22Rv1 (cell line): ENCODE measurements at regions not wholly inside any gene's neighbourhood (a gene's known extent, or its start where the extent isn't known, plus 50 kb on each side); places are given as distances from the start of the nearest gene placed in this dataset.

Source experiments
- H3K27ac ChIP-seq: fragments of 450-650 bp; 2 replicates; pipeline ENCODE4 v1.5.1; 2017
- ZFX ChIP-seq: fragments of 450-650 bp; IDR thresholded peaks from 2 replicates; pipeline ENCODE4 v1.6.1; 2017; ENCODE audit warnings: antibody characterized with exemption, borderline replicate concordance
- TF ChIP-seq, protein P1 (sequence below): fragments of 450-650 bp; IDR thresholded peaks from 2 replicates; pipeline ENCODE4 v1.5.1; 2017; ENCODE audit warnings: mild to moderate bottlenecking

DNA sequence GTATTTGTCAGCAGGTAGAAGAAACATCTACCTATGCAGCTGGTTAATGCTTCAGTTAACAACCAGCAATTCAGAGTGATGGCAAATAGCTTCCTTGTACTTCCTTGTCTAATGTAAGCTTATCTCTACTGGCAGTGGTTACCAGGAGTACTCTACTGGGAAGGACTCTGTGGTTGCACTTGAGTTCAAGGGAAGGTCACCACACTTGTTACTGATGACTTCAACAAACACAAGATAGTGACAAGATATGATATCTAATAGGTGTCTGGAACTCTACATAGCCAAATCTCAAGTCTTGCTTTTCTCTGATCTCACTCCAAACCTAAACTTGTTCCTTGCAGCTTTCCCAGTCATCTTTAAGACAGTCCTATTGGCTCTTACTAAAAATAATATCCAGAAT lies 1644.9 kb upstream of the TENM3 start:
- H3K27ac ChIP-seq, result no peak overlapping the region
- TF ChIP-seq, protein P1, sequence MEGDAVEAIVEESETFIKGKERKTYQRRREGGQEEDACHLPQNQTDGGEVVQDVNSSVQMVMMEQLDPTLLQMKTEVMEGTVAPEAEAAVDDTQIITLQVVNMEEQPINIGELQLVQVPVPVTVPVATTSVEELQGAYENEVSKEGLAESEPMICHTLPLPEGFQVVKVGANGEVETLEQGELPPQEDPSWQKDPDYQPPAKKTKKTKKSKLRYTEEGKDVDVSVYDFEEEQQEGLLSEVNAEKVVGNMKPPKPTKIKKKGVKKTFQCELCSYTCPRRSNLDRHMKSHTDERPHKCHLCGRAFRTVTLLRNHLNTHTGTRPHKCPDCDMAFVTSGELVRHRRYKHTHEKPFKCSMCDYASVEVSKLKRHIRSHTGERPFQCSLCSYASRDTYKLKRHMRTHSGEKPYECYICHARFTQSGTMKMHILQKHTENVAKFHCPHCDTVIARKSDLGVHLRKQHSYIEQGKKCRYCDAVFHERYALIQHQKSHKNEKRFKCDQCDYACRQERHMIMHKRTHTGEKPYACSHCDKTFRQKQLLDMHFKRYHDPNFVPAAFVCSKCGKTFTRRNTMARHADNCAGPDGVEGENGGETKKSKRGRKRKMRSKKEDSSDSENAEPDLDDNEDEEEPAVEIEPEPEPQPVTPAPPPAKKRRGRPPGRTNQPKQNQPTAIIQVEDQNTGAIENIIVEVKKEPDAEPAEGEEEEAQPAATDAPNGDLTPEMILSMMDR, result no peak
- no peak for TF ChIP-seq ZFX

DNA sequence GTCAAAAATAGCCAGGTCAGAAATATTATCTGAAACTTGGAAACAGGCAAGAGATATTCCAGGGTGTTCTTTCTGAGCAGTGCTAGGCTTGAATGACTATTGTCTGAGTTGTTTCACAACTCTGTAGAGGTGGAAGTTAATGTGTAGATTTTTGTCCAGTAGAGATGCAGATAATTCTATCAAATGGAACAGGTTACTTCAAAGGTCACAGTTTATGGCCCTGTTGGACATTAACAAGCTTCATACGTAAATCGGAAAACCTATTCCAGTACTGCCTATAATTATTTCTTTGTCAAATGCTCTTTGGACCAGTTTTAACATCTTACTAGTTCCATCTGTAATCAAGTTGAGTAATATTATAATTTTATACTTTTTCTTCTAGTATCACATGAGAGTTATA lies 1639.4 kb upstream of the TENM3 start:
- TF ChIP-seq, protein P1, result no peak
- no peak for TF ChIP-seq ZFX
- no peak overlapping the region for H3K27ac ChIP-seq

DNA sequence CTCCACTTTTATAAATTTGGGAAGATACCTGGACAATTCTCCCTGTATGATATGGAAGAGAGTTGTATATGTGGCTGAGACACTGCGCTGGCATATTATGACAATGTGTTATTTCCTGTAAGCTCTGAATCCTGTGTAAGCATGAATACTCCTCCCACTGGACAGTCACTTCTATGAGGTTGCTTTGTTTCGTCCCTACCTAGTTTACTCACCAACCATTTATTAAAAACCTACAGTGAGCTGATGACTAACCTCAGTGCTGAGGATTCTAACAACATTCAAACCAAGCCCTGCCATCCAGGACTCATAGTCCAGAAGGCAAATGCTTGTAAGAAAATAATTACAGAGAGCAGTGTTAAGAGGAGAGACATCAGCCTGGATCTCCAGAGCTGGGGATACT lies 1632.9 kb upstream of the TENM3 start:
- no peak overlapping the region for H3K27ac ChIP-seq

DNA sequence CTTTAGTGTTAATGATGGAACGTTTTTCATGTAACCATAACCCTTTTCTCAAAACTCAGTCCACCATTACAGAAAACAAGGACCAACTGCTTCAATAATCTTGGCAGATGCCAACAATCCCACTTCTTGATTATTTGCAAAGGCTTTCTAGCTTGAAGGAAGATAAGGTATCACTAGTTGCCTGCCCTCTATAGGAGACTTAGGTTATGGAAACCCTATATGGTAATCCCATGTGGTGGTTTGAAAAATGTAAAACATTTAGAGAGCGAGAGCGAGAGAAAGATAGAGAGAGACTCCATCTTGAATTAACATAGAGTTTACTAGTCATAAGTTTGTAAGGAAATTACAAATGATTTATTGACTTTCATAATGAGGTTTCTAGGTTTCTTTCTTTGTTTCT lies 1627.5 kb upstream of the TENM3 start:
- TF ChIP-seq ZFX, result no peak
- TF ChIP-seq, protein P1, result no peak; the same call in 1 of the 2 replicates
- H3K27ac ChIP-seq, result no peak overlapping the region

More for the DNA sequence above, 1632.9 kb upstream of the TENM3 start:
- TF ChIP-seq ZFX, result no peak
- TF ChIP-seq, protein P1, result no peak

DNA sequence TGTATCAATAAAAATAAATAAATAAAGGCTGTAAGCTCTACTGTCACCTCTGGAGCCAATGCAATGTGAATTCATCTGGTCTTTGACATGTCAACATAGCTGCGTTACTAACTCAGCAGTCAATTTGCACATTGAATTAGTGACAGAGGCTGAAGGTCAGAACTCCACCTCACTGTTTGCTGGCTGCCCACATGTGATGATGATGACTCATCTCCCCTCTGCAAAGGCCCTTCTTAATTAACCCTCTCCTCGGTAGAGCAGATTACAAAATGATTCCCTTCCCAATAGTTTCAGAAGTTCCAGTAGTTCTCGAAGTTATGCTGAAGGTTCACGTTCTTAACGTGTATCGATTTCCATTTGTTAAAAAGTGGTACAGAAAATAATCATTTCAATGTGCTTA lies 1626.0 kb upstream of the TENM3 start:
- no peak overlapping the region for H3K27ac ChIP-seq
- no peak for TF ChIP-seq ZFX
- TF ChIP-seq, protein P1, result no peak

DNA sequence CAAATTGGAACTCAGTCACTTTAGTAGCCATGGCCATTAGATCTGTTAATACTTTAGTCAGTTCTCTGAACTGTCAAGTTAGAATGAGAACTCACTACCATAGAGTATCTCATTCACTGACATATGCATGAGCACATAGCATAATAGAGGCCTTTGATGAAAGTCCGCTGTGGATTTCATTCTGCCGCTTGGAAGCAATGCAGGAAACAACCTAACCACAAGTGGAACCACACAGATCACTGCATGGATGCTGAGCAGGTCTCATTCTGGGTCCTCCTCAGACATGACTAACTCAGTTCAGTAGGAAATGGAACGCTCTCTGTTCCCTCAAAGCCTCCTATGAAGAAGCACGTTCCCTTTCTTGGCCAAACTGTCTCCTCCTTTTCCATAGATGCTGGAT lies 1624.8 kb upstream of the TENM3 start:
- TF ChIP-seq ZFX, result no peak
- TF ChIP-seq, protein P1, result no peak
- H3K27ac ChIP-seq, result no peak overlapping the region

DNA sequence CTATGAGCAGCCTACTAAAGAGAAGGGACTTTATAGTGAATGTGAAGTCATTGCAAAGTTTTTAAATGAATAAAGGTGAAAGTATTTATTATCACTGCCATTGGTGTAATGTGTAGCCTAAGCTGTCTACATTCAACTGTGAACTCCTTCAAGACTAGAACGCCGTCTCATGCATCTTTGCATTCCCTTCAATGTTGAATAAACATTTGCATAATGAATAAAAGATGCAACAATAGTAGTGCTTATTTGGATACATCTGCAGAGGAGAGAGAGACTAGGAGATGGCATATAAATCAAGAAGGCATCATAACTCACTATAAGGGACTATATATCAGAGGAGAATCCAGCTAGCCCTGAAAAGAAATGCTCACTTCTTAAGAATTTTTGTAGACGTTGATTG lies 1623.8 kb upstream of the TENM3 start:
- H3K27ac ChIP-seq, result no peak overlapping the region
- TF ChIP-seq, protein P1, result no peak
- no peak for TF ChIP-seq ZFX
